Kidney glomerular epithelial cell (primary cell): ENCODE measurements at regions not wholly inside any gene's neighbourhood (a gene's known extent, or its start where the extent isn't known, plus 50 kb on each side); places are given as distances from the start of the nearest gene placed in this dataset.

Source experiments
- DNase-seq: peaks from one replicate; lab custom pipeline; 2025; lab: John Stamatoyannopoulos, UW

GRCh38 chr2:204434660-204435462 lies 110.4 kb upstream of the PARD3B start:
- no peak for DNase-seq

- no peak for DNase-seq
These were observed 109.0 kb upstream of the PARD3B start for GRCh38 chr2:204436230-204436629.

- no peak for DNase-seq
These were observed 107.9 kb upstream of the PARD3B start for GRCh38 chr2:204437408-204437807.

GRCh38 chr2:204437815-204438756 lies 107.2 kb upstream of the PARD3B start:
- DNase-seq = no peak

- DNase-seq = peak; percentile 1
These were observed 104.0 kb upstream of the PARD3B start for GRCh38 chr2:204441316-204441715.

- no peak for DNase-seq
These were observed 100.1 kb upstream of the PARD3B start for GRCh38 chr2:204445149-204445548.

GRCh38 chr2:204447722-204448121 lies 97.6 kb upstream of the PARD3B start:
- no peak for DNase-seq

- no peak for DNase-seq
These were observed 95.3 kb upstream of the PARD3B start for GRCh38 chr2:204449977-204450376.

GRCh38 chr2:204451766-204452165 lies 93.5 kb upstream of the PARD3B start:
- DNase-seq = no peak

- DNase-seq = peak; percentile 98
These were observed 92.7 kb upstream of the PARD3B start for GRCh38 chr2:204452464-204453023.

- peak; percentile 33 for DNase-seq
These were observed 91.5 kb upstream of the PARD3B start for GRCh38 chr2:204453730-204454167.

- DNase-seq = no peak
These were observed 90.4 kb upstream of the PARD3B start for GRCh38 chr2:204454672-204455380.

GRCh38 chr2:204468746-204469429 lies 76.4 kb upstream of the PARD3B start:
- DNase-seq = no peak

- no peak for DNase-seq
These were observed 75.1 kb upstream of the PARD3B start for GRCh38 chr2:204470178-204470620.

- no peak for DNase-seq
These were observed 74.6 kb upstream of the PARD3B start for GRCh38 chr2:204470621-204471196.

GRCh38 chr2:204472375-204472774 lies 72.9 kb upstream of the PARD3B start:
- no peak for DNase-seq

GRCh38 chr2:204473224-204473623 lies 72.1 kb upstream of the PARD3B start:
- DNase-seq = no peak

GRCh38 chr2:204475399-204475798 lies 69.9 kb upstream of the PARD3B start:
- DNase-seq = no peak

- no peak for DNase-seq
These were observed 67.8 kb upstream of the PARD3B start for GRCh38 chr2:204477358-204477950.

GRCh38 chr2:204479557-204479956 lies 65.7 kb upstream of the PARD3B start:
- DNase-seq = peak; percentile 51
